H9 (cell line): ENCODE measurements at regions not wholly inside any gene's neighbourhood (a gene's known extent, or its start where the extent isn't known, plus 50 kb on each side); places are given as distances from the start of the nearest gene placed in this dataset.
A peak's percentile ranks its signal among the peaks of the same experiment; 100 is the strongest.

ENCODE experiments used
- DNase-seq: peaks from one replicate; pipeline ENCODE4 v3.0.0-alpha.2; 2017
- H2AFZ ChIP-seq: one replicate; pipeline ENCODE4 v1.6.1; 2013; ENCODE audit warnings: mild to moderate bottlenecking, low read length, control low read depth, moderate library complexity
- H2AK5ac ChIP-seq: 2 replicates; pipeline ENCODE4 v1.6.1; 2013; ENCODE audit warnings: low read length, control low read depth, mixed read lengths; ENCODE audit not compliant: insufficient read length
- H2BK120ac ChIP-seq: one replicate; pipeline ENCODE4 v1.6.1; 2013; ENCODE audit warnings: low read depth, mild to moderate bottlenecking, low read length, control low read depth, inconsistent platforms; ENCODE audit not compliant: poor library complexity, severe bottlenecking
- H2BK12ac ChIP-seq: 2 replicates; pipeline ENCODE4 v1.6.1; 2013; ENCODE audit warnings: low read length, control low read depth, mixed read lengths, low read depth; ENCODE audit not compliant: insufficient read length
- H2BK15ac ChIP-seq: 2 replicates; pipeline ENCODE4 v1.6.1; 2013; ENCODE audit warnings: low read depth, low read length, control low read depth
- H2BK20ac ChIP-seq: one replicate; pipeline ENCODE4 v1.6.1; 2013; ENCODE audit warnings: low read depth, mild to moderate bottlenecking, low read length, control low read depth, inconsistent platforms; ENCODE audit not compliant: poor library complexity, severe bottlenecking
- H2BK5ac ChIP-seq: 2 replicates; pipeline ENCODE4 v1.6.1; 2013; ENCODE audit warnings: low read length, control low read depth, mixed read lengths; ENCODE audit not compliant: insufficient read length
- H3K14ac ChIP-seq: 2 replicates; pipeline ENCODE4 v1.6.1; 2013; ENCODE audit warnings: low read length, control low read depth; ENCODE audit not compliant: insufficient read depth
- H3K18ac ChIP-seq: 2 replicates; pipeline ENCODE4 v1.6.1; 2013; ENCODE audit warnings: low read depth, mild to moderate bottlenecking, mixed read lengths, low read length, control low read depth; ENCODE audit not compliant: insufficient read length
- H3K23ac ChIP-seq: 2 replicates; pipeline ENCODE4 v1.6.1; 2013; ENCODE audit warnings: low read length, control low read depth, mixed read lengths, low read depth; ENCODE audit not compliant: insufficient read length
- H3K23me2 ChIP-seq: 2 replicates; pipeline ENCODE4 v1.6.1; 2013; ENCODE audit warnings: low read depth, mild to moderate bottlenecking, mixed read lengths, low read length, control low read depth; ENCODE audit not compliant: insufficient read length, poor library complexity, severe bottlenecking
- H3K27ac ChIP-seq: 2 replicates; pipeline ENCODE4 v1.5.1; 2013; ENCODE audit warnings: low read length, control low read depth, mixed read lengths, low read depth; ENCODE audit not compliant: insufficient read length
- H3K27me3 ChIP-seq: 2 replicates; pipeline ENCODE4 v1.6.1; 2013; ENCODE audit warnings: low read length, control low read depth, inconsistent platforms; ENCODE audit not compliant: insufficient read depth
- H3K4ac ChIP-seq: 2 replicates; pipeline ENCODE4 v1.6.1; 2013; ENCODE audit warnings: low read depth, mild to moderate bottlenecking, control low read depth, inconsistent platforms, low read length, moderate library complexity
- H3K4me1 ChIP-seq: 2 replicates; pipeline ENCODE4 v1.6.1; 2013; ENCODE audit warnings: low read length, control low read depth, inconsistent platforms; ENCODE audit not compliant: insufficient read depth
- H3K4me2 ChIP-seq: 2 replicates; pipeline ENCODE4 v1.6.1; 2013; ENCODE audit warnings: low read length, control low read depth, mixed read lengths; ENCODE audit not compliant: insufficient read length, insufficient read depth
- H3K56ac ChIP-seq: 2 replicates; pipeline ENCODE4 v1.6.1; 2013; ENCODE audit warnings: low read depth, mild to moderate bottlenecking, mixed read lengths, low read length, control low read depth; ENCODE audit not compliant: insufficient read length
- H3K79me1 ChIP-seq: 2 replicates; pipeline ENCODE4 v1.6.1; 2013; ENCODE audit warnings: low read depth, mild to moderate bottlenecking, moderate library complexity, low read length, control low read depth, inconsistent platforms; ENCODE audit not compliant: insufficient read depth, poor library complexity, severe bottlenecking
- H3K79me2 ChIP-seq: 2 replicates; pipeline ENCODE4 v1.6.1; 2013; ENCODE audit warnings: low read length, control low read depth, inconsistent platforms; ENCODE audit not compliant: insufficient read depth
- H3K9ac ChIP-seq: 2 replicates; pipeline ENCODE4 v1.6.1; 2013; ENCODE audit warnings: low read length, control low read depth, mixed read lengths; ENCODE audit not compliant: insufficient read length; ENCODE audit errors: extremely low read depth
- H3K9me3 ChIP-seq: one replicate; pipeline ENCODE4 v1.6.1; 2013; ENCODE audit warnings: low read depth, low read length, inconsistent platforms; ENCODE audit not compliant: control insufficient read depth
- H3T11ph ChIP-seq: one replicate; pipeline ENCODE4 v1.6.1; 2013; ENCODE audit warnings: mild to moderate bottlenecking, low read length, control low read depth, inconsistent platforms
- H4K20me1 ChIP-seq: one replicate; pipeline ENCODE4 v1.6.1; 2013; ENCODE audit not compliant: control insufficient read depth, insufficient read length, insufficient read depth
- H4K5ac ChIP-seq: 2 replicates; pipeline ENCODE4 v1.6.1; 2013; ENCODE audit warnings: low read depth, mild to moderate bottlenecking, mixed read lengths, low read length, control low read depth; ENCODE audit not compliant: insufficient read length
- H4K8ac ChIP-seq: replicated peaks from 2 replicates; pipeline ENCODE4 v1.6.1; 2013; ENCODE audit warnings: low read length, control low read depth, mixed read lengths, low read depth; ENCODE audit not compliant: insufficient read length
- H4K91ac ChIP-seq: 2 replicates; pipeline ENCODE4 v1.6.1; 2013; ENCODE audit warnings: low read depth, mild to moderate bottlenecking, moderate library complexity, mixed read lengths, low read length, control low read depth; ENCODE audit not compliant: insufficient read length
- H3K27ac Mint-ChIP-seq, 3 experiments: 2 replicates in 2 of 3; 3 replicates in 1 of 3; pipeline ENCODE4 v1.8.0; 2020 to 2021; ENCODE audit warnings: mixed read lengths in 3 of 3, mild to moderate bottlenecking in 1 of 3, moderate library complexity in 1 of 3
- H3K27me3 Mint-ChIP-seq: 2 replicates; pipeline ENCODE4 v1.8.0; 2021; ENCODE audit warnings: low read depth, mild to moderate bottlenecking, moderate library complexity, mixed read lengths
- H3K36me3 Mint-ChIP-seq, 3 experiments: 2 replicates in 2 of 3; 3 replicates in 1 of 3; pipeline ENCODE4 v1.8.0; 2020 to 2021; ENCODE audit warnings: low read depth in 3 of 3, mixed read lengths in 3 of 3; ENCODE audit not compliant: insufficient read depth in 1 of 3
- H3K4me1 Mint-ChIP-seq, 2 experiments: 2 replicates each; pipeline ENCODE4 v1.8.0; 2020; ENCODE audit warnings: mixed read lengths in 2 of 2
- H3K4me3 Mint-ChIP-seq, 2 experiments: 2 replicates in 1 of 2; 3 replicates in 1 of 2; pipeline ENCODE4 v1.8.0; 2020 to 2021; ENCODE audit warnings: mild to moderate bottlenecking in 2 of 2, mixed read lengths in 2 of 2, moderate library complexity in 1 of 2
- H3K9me3 Mint-ChIP-seq, 2 experiments: 2 replicates in 1 of 2; 3 replicates in 1 of 2; pipeline ENCODE4 v1.8.0; 2020; ENCODE audit warnings: mild to moderate bottlenecking in 2 of 2, mixed read lengths in 2 of 2, moderate library complexity in 1 of 2
- WGBS: extraction: QIAGEN DNeasy Blood & Tissue Kit; methylation state at CpG from one replicate; pipeline ENCODE4 v1.1.7; 2013; ENCODE audit warnings: missing lambda C conversion rate, low lambda C conversion rate, mixed read lengths; ENCODE audit not compliant: insufficient read length; ENCODE audit errors: extremely low coverage; 5-methylcytosine and 5-hydroxymethylcytosine counted together
- TF ChIP-seq, protein P1 (sequence below): fragments of 200-600 bp; sonication (generic); conservative IDR thresholded peaks from 3 replicates; pipeline ENCODE4 v1.8.0; 2021; ENCODE audit warnings: antibody characterized with exemption, mild to moderate bottlenecking

DNA sequence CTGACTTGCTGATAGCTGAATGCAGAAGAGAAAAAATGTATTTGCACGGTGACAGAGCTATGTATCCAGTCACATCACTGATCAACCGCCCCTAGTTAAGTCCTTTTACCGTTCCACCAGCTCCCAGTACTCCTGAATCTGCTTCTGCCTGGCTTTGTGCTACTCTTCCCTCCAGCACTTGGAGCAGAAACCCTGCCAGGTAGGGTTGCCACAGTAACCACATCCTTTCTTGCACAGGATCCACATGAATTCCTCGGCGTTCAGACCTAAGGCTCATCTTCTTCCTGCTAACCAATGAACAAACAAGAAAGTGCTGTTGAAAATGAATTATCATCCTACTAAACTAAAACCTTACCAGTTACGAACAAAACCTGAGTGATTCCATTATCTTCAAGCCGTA is 52.0 kb upstream of the KCTD7 start:
- Histone ChIP-seq H3K4ac (no peak overlapping the region), H2BK120ac (no peak overlapping the region), H3K79me2 (peaks cover 12% of the 10 kb centered on the region; the same call in 1 of the 2 replicates), H4K20me1 (no peaks in the 10 kb centered on the region), H4K5ac (no peak overlapping the region), H3K27ac (no peak overlapping the region), H2BK15ac (no peak overlapping the region), H3K18ac (no peak overlapping the region), H3K27me3 (no peaks in the 10 kb centered on the region), H2BK20ac (no peak overlapping the region), H2AK5ac (no peak overlapping the region), H3K79me1 (peaks cover 11% of the 10 kb centered on the region), H2BK5ac (no peak overlapping the region), H2BK12ac (no peak overlapping the region), H2AFZ (no peak overlapping the region), H3K4me2 (no peak overlapping the region), H3K9me3 (no peaks in the 10 kb centered on the region), H4K91ac (no peak overlapping the region), H3K56ac (no peak overlapping the region), H3K9ac (no peak overlapping the region), H3K14ac (no peak overlapping the region), H3K23ac (no peak overlapping the region), H3T11ph (no peak overlapping the region), H4K8ac (no peak overlapping the region), H3K4me1 (no peaks in the 10 kb centered on the region), H3K23me2 (no peaks in the 10 kb centered on the region)
- peaks cover 12 to 59% (median 43%) of the 10 kb centered on the region in 3 experiments; a peak in 6 of 7 replicates for H3K36me3 Mint-ChIP-seq
- WGBS: no CpG with 5 or more reads among the region's 7 CpGs
- TF ChIP-seq, protein P1, sequence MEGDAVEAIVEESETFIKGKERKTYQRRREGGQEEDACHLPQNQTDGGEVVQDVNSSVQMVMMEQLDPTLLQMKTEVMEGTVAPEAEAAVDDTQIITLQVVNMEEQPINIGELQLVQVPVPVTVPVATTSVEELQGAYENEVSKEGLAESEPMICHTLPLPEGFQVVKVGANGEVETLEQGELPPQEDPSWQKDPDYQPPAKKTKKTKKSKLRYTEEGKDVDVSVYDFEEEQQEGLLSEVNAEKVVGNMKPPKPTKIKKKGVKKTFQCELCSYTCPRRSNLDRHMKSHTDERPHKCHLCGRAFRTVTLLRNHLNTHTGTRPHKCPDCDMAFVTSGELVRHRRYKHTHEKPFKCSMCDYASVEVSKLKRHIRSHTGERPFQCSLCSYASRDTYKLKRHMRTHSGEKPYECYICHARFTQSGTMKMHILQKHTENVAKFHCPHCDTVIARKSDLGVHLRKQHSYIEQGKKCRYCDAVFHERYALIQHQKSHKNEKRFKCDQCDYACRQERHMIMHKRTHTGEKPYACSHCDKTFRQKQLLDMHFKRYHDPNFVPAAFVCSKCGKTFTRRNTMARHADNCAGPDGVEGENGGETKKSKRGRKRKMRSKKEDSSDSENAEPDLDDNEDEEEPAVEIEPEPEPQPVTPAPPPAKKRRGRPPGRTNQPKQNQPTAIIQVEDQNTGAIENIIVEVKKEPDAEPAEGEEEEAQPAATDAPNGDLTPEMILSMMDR: no peak
- no peak overlapping the region for H3K4me3 Mint-ChIP-seq
- peaks cover 0 to 11% of the 10 kb centered on the region in 2 experiments; a peak in 2 of 4 replicates for H3K4me1 Mint-ChIP-seq
- H3K27ac Mint-ChIP-seq: peak overlapping the region in 2 of 3 experiments; percentile 10 to 71; a peak in 4 of 7 replicates
- no peaks in the 10 kb centered on the region for H3K27me3 Mint-ChIP-seq
- DNase-seq: no peak
- H3K9me3 Mint-ChIP-seq: no peaks in the 10 kb centered on the region
